Activated CD4-positive, alpha-beta T cell treated with anti-CD3 and anti-CD28 coated beads, Interleukin-2, amount 50 U/mL, for 16 hours (primary cell): ENCODE measurements at regions not wholly inside any gene's neighbourhood (a gene's known extent, or its start where the extent isn't known, plus 50 kb on each side); places are given as distances from the start of the nearest gene placed in this dataset.
"Not testable (repeated sequence)": the region's sequence is repeated elsewhere in the genome, so short reads cannot be mapped to it uniquely, and the experiment has no call there.

ENCODE experiments used
- DNase-seq: peaks from one replicate; pipeline ENCODE4 v3.0.0-alpha.2; 2020

GRCh38 chr14:22131749-22132476 lies 457.1 kb downstream of the DAD1 start:
- DNase-seq = no peak

- DNase-seq = no peak
These were observed 450.5 kb upstream of the OR4E1 start for GRCh38 chr14:22124073-22124613.

DNA sequence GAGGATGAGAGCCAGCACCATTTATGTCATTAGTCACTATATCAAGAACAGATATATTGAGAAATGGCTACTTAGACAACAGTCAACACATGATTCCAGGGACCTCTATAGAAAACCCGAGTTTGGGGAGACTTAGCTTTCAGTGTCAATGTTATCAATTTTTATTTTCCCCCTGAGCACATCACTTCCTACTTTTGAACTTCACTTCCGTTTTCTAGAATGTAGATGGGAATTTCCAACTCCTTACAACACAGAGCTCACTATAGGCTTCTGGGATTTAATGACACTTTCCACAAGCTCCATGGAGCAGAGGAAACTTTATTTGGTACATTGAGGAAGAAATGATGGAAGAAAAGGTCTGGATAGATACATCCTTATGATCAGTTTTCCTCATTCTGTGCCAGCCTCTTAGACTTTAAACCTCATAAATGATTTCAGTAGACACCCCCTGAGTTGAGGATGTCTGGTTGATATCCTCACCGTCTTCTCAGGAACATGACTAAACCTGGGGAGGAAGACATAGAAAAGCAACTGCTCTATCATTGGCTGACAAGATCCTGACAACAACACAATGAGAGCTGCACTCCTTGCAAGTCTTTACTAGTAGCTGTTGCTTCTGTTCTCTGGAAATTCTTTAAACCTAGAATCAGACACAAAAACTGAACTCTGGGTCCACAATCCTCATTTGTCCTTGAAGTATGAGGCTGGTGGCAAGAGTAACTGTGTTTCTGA lies 449.4 kb upstream of the OR4E1 start:
- no peak for DNase-seq

DNA sequence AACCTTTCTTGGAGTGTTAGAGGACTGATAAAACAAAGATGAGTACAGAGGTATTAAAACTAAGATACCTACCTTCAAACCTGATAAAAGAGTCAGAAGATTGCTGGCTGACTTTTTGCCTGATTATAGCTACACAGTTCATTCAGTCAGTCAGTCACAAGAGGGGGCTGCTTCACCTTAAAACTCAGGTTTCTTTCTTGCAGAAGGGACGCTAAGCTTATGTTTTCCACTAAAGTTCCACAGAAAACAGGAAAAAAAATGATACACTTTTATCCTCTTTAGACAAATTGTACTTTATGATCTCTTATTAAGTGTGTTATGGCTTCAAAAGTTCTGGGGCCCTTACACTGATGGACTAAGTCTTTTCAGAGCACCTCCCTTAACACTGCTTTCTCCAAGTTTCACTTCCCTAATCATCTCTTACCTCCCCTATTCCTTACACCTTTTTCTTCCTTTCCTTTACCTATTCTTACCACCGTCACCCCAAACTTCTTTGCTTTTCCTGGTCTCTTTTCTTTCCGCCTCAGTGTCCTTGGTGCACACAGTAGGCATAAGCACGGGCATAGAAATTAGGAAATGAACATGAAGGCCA lies 448.7 kb upstream of the OR4E1 start:
- no peak for DNase-seq

GRCh38 chr14:22118899-22119477 lies 445.4 kb upstream of the OR4E1 start:
- no peak for DNase-seq

DNA sequence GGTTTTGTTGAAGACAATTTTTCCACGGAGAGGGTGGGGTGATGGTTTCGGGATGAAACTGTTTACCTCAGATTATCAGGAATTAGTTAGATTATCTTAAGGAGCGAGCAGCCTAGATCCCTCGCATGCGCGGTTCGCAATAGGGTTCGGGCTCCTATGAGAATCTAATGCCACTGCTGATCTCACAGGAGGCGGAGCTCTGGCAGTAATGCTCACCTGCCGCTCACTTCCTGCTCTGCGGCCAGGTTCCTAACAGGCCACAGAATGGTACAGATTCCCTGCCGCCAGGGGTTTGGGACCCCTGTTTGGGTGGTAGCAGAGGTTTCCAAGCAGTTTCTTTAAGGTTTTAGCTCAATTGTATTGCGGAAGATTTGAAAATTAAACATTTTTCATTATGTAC lies 439.8 kb upstream of the OR4E1 start:
- no peak for DNase-seq

DNA sequence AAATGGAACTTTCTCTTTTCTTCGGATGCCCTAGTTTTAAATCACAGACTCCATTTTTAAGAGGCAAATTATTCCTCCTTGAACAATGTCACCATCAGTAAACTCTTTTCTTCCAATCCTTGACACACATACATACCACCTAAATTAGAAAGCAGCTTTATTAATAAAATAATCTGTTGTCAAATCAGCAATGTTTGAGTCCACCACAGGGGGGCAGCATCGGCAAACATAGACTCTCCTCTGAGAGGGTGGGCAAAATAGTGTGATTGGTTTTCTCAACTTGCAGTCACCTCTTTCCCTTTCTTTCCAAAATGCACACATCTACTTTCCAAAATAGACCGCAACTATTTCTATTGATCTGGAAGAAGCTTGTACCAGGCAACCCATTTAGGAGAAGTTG lies 438.4 kb upstream of the OR4E1 start:
- DNase-seq = peak; percentile 51

DNA sequence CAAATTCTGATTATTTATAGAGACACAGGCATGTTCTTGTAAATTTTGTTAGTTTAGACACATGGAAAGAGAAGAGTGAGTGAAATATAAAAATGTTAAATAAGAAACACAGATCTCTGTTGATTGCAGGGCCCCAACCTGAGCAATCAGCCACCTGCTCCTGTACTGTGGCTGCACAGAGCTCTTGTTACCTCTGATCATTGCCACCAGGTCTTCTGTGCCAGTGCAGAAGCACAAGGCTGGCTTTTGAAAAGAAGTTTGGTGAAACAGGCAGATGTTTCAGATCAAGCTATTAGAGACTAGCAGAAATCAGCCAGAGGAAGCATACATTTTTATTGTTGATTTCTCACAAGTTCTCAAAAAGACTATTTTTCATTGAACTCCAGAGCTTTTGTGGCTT lies 434.1 kb upstream of the OR4E1 start:
- no peak for DNase-seq

- no peak for DNase-seq
These were observed 433.4 kb upstream of the OR4E1 start for GRCh38 chr14:22106700-22107697.

DNA sequence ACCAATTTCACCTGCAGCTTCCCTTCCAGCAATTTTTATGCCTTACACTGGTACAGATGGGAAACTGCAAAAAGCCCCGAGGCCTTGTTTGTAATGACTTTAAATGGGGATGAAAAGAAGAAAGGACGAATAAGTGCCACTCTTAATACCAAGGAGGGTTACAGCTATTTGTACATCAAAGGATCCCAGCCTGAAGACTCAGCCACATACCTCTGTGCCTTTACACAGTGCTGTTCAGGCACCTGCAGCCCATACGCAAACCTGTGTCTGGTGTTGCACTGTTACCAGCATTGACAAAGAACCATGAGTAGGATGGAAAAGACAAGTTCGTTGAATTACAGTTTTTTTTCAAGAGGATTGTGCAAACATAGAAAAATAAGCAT lies 432.0 kb upstream of the OR4E1 start:
- DNase-seq = no peak

DNA sequence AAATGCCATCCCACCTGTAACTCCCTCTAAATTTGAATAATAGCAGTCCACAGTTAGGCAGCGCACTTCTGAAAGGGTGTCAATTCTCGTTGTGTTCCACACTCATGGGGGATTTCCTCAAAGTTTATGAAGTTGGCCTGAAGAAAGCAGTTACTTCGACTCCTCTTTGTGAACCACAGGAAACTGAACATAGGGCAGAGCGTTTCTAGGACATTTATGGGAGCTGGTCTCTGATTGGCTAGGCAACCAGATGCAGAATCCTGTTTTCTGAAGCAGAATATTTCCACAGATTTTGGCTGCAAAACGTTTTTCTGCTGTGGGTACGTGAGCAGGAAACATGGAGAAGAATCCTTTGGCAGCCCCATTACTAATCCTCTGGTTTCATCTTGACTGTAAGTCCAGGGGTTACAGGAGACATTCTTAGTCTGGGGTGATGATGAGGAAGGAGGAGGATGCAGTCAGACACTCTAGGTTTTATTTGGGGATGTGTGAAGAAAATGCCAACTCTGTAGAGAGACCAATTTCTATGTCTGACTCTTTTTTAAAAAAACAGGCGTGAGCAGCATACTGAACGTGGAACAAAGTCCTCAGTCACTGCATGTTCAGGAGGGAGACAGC lies 431.5 kb upstream of the OR4E1 start:
- DNase-seq = no peak

- DNase-seq = not testable (repeated sequence)
These were observed 427.1 kb upstream of the OR4E1 start for GRCh38 chr14:22100764-22101120.

DNA sequence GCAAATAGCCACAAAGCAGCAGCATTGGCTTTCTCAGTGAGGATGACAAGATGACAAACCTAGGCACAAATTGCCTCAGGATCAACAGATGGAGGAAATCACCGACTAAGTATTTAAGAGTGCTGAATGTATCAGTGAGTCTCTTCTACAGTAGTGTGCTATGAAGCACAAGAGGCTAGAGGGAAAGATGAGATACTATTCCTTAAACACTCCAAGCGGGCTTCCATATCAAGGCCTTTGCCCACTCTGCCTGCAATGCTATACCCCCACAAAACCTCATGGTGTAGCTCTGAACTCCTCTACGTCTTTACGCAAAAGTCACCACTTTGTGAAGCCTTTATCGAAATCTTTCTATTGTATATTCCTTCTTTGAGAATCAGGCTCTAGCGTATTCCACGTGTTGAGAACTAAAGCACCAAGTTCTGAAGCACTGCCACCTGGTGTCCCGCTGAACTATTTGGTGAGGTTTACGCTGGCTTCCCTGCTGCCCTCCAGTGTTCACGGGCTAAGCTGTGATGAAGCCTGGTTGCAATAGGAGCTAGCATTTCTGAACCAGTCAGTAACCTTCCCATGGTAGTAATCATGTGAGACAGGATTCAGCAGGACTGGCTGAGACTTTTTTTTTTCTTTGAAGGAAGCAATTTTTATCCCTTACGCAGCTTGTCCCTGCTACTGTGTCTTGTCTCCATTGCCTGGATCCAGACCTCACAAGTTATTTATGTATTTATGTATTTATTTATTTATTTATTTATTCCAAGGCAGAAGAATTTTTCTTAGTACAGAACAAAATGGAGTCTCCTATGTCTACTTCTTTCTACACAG lies 426.5 kb upstream of the OR4E1 start:
- DNase-seq = peak; percentile 61

DNA sequence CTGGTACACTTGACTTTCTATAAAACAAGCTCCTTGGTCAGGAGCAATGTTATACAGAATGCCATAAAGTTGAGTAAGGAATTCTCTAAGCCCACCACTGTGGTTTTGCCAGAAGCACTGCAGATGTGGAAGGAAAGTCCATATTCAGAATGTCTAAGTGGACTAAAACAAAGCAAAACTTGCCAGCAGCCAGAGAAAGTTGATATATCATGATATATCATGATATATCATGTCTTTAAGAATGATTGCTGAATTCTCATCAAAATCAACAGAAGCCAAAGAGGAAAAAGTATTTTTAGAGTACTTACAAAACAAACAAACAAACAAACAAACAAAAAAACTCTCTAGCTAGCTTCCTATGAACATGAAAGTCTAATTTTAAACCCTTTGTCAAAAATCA lies 424.8 kb upstream of the OR4E1 start:
- no peak for DNase-seq

DNA sequence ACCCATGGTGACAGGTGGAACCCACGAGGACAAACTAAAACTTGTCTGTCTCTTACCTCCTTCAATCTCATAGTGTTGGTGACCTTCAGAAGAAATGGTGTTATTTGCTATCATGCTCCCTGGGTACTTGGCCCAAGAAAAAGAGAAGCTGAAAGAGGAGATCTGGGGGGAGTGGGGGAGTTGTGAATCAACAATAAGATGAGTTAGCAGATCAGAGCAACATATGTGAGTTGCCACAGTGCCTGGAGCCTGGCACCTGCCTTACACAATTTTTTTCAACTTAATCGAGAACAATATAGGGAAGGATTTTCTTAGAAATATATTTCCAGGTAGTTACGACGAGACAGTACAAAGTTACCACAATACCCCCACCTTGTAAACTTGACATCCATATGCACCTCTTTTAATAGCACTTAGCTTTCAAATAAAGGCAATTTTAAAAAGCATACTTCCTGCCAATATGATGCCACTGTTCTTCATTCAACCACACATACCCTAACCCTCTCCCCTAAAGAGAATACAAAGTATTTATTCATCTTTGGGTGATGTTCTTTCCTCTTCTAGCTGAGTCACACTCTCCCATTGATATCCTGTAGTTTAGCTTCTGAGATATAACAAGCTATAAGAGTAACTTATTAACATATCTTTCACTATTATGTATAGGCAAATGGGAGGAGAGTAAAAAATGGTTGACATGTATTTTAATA lies 424.1 kb upstream of the OR4E1 start:
- DNase-seq = no peak

GRCh38 chr14:22097072-22097471 lies 423.5 kb upstream of the OR4E1 start:
- no peak for DNase-seq

- peak; percentile 35 for DNase-seq
These were observed 422.9 kb upstream of the OR4E1 start for GRCh38 chr14:22096514-22096895.

GRCh38 chr14:22095860-22096513 lies 422.4 kb upstream of the OR4E1 start:
- no peak for DNase-seq

GRCh38 chr14:22089940-22090339 lies 416.3 kb upstream of the OR4E1 start:
- DNase-seq = no peak
